T47D (cell line): ENCODE measurements at regions not wholly inside any gene's neighbourhood (a gene's known extent, or its start where the extent isn't known, plus 50 kb on each side); places are given as distances from the start of the nearest gene placed in this dataset.

ENCODE experiments used
- DNase-seq, 2 experiments: peaks; one replicate each; pipeline versions ENCODE4 v3.0.0 to v3.0.0-alpha.2; 2011 to 2012; ENCODE audit warnings: low read depth in 1 of 2, low spot score in 1 of 2
- JUND ChIP-seq: IDR thresholded peaks from 2 replicates; pipeline ENCODE4 v1.6.1; 2012; ENCODE audit warnings: low read depth
- in situ Hi-C: cut with HindIII; loops from 2 replicates; pipeline ENCODE4 v1.10.0; 2016; ENCODE audit warnings: low sequenced_read_pairs, low pct_unique_long_range_greater_than_20kb

DNA sequence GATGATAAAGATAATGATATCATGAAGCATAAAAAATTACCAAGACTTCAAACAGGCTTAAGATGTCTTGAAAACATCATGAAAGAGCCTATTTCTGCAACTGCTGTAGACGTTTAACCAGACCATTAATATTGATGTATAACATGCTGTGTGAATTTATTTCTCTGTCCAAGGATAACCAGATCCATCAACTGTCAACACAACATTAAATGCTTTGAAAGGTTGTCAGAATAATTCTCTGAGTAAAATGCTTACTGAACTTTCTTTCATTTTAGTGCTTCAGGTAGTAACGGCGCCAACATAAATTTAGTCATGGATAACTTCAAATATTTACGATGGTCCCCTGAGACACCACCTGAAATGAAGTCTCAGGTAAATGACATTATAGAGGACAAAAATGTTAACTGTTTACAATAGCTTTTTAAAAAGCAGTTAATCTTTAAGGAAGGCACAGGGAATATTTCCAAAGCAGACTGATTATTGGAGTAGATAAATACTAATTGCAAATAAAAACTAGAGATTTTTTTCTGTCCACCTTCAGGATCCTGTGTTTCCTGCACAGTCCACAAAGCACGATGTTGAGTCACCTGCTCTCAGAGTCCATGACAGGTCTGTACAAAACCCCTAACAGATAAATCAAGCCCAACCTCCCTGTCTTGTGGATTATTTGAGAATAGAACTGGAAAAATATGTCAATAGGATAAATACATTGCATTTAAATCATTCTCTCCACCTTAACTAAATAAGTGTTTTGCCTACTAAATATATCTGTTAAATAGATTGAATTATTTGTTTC is 1213.2 kb downstream of the XPNPEP1 start:
- no peak for DNase-seq
- no peak for TF ChIP-seq JUND
- in situ Hi-C loops: no loop called here

DNA sequence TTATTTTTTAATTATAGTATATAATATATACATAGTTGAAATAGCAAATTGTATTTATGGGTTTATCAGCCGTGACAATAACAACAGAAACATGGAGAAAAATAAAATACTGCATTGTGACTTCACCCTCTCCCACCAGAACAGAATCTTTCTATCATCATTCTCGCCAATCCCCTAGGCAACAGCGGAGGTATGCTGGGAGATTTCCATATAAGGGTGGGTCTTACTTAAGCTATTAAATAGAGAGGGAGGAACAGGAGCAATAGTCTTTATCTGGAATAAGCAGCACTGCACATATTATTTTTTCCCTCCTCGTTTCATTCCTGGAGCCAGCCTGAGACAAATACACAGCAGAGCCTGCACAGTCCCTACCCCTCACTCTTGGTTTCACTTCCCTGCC is 1214.9 kb downstream of the XPNPEP1 start:
- DNase-seq: no peak
- in situ Hi-C loops: no loop called here
- TF ChIP-seq JUND: no peak

DNA sequence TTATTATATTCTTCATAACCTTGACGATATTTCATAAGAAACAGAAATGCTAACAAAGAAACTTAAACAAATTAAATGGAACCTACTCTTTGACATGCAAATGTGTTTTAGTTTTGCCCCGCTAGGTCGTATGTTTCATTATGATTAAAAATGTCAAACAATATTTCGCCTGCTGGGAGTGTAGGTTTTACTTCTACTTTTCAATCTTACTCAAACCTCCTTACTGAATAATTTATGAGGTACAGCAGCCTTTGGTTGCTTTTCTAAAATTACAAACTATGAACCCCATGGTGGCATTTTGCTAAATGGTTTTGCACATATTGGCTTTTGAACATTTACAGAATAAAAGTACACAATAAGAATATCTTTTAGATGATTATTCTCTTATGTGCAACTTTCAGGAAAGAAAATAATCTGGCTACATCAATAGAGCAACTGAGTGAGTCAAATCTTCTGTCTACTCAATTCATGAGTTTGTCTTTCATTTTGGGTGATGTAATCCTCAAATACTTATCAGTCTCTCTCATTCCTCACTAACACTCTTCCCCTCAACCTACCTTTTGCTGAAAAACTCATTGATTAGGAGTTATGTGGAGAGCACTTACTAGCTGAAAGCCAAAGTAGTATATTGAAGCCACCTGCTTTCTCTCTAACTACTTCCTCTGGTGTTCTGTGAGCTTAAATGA is 1226.4 kb downstream of the XPNPEP1 start:
- no peak for DNase-seq
- in situ Hi-C loops: no loop called here
- no peak for TF ChIP-seq JUND

DNA sequence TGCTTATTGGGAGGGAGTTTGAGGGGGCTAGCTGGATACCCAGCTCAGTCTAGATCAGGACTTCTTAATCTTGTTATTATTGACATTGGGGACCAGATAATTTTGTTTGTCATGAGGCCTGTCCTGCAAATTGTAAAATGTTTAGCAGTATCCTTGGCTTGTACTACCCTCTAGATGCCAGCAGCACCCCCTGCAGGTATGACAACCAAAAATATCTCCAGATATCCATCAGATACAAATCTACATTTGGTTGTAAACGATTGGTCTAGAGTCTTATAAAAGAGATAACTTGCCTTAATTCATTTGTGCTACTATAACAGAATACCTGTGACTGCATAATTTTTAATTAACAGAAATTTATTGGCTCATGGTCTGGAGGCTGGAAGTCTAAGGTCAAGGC is 1232.2 kb downstream of the XPNPEP1 start:
- TF ChIP-seq JUND: no peak
- no peak for DNase-seq
- in situ Hi-C loops: no loop called here

DNA sequence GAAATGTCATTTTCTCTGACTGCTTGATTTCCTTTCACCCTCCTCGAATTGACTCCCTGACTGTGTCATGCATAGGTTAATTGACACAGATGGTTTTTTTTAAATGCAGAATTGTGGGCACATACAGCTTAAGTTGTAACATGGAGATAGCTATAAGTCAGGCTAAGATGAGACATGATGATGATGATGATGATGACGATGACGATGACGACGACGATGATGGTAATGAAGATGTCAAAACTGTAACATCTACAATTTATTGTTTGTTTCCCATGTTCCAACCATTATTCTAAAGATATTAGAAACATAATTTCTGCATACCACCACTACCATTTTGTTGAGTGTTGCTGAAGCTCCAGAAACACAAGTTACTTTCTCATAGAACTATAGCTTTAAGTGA is 1232.8 kb downstream of the XPNPEP1 start:
- in situ Hi-C loops: no loop called here
- no peak for DNase-seq
- TF ChIP-seq JUND: no peak

DNA sequence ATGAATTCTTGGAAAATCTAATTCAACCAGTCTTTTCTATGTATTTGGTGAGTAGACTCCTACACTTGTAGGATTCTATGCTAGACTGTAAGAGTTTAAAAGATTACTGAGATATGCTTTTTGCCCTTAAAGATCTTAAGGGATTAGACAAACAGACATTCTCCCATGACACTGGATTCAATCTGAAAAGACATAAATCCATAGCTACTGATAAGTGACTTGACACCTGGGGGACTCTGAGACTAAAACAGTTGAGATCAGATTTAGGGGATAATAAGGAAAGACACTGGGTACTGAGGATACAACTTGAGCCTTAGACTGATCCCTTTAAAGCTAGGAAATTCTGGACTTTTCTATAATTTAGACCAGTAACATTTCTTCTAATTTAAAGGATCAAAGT is 1233.4 kb downstream of the XPNPEP1 start:
- no peak for DNase-seq
- TF ChIP-seq JUND: no peak
- in situ Hi-C loops: no loop called here

DNA sequence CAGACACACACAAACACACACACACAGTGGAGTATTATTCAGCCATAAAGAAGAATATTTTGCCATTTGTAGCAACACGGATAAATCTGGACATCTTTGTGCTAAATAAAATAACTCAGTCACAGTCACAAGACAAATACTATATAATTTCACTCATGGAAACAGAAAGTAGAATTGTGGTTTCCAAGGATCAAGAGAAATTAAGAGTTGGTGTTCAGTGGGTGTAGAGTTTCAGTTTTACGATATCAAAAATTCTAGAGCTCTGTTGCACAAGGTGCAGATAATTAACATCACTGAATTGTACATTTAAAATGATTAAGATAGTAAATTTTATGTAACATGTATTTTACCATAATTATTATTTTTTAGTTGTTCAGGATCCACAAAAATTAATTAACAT is 1235.0 kb downstream of the XPNPEP1 start:
- in situ Hi-C loops: no loop called here
- TF ChIP-seq JUND: no peak
- no peak for DNase-seq

DNA sequence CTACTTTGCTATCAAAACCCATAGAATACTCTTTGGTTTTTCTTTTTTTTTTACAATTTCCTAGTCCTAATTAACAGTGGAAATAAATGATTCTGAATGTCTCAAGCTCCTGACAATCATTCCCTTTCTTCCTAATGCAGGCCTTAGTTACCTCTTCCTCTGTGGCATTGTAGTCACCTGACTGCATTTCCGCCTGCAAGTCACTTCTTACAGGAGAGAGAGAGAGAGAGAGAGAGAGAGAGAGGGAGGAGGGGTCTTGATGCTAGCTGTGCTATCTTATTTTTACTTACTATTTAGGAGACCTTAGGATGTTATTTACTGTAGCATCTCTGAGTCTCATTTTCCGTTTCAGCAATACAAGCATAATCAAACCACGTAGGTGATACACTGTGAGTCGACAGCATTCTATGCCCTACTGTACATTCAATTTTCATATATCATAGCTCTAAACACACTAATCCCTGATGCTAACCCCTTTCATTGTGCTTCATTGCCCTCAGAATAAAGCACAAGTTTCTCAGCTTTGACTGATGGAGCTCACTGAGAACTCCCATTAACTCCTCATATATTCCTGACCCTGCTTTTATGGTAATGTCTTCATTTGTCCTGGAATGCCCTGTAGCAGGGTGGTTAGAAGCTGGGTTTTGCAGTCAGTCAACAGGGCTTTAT is 1237.3 kb downstream of the XPNPEP1 start:
- in situ Hi-C loops: no loop called here
- no peak for TF ChIP-seq JUND

DNA sequence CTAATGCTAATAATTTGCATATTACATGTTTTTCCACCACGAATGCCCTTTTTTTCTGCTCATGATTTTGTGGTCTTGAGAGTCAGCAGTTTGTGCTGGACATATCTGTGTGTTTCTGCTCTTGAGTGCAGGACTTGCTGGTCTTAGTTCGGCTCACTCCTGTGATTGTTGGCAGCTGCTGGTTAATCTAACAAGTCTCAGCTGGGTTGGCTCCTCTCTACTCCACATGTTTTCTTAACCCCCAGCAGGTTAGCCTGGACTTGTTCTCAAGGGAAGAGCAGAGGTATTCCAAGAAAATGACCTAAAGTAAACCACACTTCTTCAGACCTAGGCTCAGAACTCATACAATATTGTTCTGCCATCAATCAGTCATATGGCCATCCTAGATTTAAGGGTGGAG is 1238.9 kb downstream of the XPNPEP1 start:
- in situ Hi-C loops: no loop called here
- no peak for TF ChIP-seq JUND
- DNase-seq: no peak

More for the DNA sequence above, 1237.3 kb downstream of the XPNPEP1 start:
- DNase-seq: no peak

DNA sequence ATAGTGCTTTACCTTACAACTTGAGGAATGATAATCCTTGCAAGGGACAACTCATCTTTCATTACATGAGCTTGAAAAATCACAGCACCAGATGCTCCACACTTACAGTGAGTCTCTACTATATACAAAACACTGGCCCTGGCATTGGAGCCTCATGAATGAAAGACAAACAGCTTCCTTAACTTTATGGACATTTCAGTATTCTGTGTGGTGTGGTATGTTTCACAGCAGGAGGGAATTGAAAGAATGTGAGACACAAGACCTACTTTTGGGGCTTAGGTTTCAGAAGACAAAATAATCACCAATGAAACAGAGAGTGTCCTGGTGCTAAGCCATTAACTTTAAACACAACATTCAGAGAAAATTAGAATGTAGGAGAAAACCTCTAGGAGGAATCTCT is 1249.6 kb downstream of the XPNPEP1 start:
- in situ Hi-C loops: no loop called here
- no peak for TF ChIP-seq JUND
- DNase-seq: no peak

DNA sequence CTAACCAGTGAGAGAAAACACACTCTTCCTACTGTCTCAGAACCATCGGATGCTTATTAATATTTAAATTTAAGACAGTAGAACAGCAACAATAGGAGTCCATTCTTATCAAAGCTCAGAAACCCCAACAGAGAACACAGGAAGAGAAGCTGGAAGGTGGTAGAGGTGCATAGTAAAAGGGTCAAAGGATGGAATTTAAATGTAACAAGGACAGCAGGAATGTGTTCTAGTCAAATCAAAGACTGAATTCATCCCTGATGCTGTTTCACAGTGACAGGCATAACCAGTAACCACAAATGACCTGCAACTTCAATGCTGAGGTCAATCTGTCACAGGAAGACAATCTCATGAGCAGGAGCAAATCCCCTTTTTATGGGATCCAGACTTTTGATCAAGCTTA is 1259.7 kb downstream of the XPNPEP1 start:
- DNase-seq: no peak
- in situ Hi-C loops: no loop called here
- TF ChIP-seq JUND: no peak

DNA sequence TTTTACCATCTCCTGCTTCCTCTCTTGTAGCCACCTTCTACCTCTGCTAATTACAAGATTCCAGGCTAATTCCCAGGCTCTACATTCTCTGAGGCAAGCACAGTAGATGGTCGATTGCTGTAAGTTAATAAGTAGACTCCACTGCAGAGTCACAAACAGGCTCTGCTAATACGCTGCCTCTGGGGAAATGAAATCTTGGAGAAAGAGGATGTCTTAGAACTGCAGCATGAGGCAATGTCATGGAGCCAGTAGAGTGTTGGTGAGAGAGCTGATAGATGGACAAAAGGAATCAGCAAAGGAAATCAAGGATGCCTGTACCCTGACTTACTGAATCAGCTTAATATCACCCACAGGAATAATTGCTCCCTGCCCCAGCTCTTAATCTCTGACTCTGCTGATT is 1260.3 kb downstream of the XPNPEP1 start:
- in situ Hi-C loops: no loop called here
- TF ChIP-seq JUND: no peak
- no peak for DNase-seq

DNA sequence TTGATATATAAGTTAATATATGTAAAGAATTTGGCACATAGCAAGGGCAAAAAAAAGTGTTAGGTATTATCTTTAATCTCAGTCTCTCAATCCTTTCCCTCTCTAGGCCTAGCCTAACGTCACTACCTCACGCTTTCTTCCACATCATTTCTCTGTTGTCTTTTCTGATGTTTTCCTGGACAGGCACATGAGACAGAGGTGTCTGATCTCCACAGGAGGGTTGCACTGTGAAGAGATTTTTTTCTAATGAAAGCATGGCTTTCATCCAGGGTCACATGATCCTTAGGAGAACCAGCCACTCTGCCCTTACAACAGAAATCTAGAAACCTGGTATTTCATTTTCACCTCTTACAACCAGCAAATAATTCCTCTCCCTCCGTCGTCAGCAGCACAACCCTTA is 1268.3 kb downstream of the XPNPEP1 start:
- DNase-seq: no peak
- no peak for TF ChIP-seq JUND
- in situ Hi-C loops: no loop called here

DNA sequence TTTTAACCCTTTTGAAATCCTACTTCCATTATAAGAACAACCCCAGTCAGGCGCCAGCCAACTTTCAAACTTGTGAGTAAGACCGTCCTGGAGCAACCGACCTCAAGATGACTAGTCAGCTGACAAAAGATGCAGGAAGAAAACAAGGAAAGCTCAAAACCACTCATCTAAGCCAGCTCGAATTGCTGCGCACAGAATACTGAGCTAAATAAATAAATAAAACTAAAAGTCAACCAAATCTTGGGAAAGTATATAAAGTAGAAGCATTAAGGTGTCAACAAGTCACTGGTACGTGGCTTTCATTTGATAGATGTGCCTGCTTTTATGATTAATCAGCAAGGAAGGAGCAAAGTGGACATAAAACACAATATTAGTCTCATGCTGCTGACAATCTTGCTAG is 1269.8 kb downstream of the XPNPEP1 start:
- in situ Hi-C loops: no loop called here
- no peak for DNase-seq
- TF ChIP-seq JUND: no peak
